HG03558 (cell line): ENCODE measurements at regions not wholly inside any gene's neighbourhood (a gene's known extent, or its start where the extent isn't known, plus 50 kb on each side); places are given as distances from the start of the nearest gene placed in this dataset.
"Not testable (repeated sequence)": the region's sequence is repeated elsewhere in the genome, so short reads cannot be mapped to it uniquely, and the experiment has no call there.

Experiments used
- ATAC-seq: cut with Tn5 transposase; IDR thresholded peaks from one replicate; pipeline ENCODE4 v1.9.1; 2021; ENCODE audit warnings: moderate number of reproducible peaks; ENCODE audit not compliant: unreplicated experiment; ENCODE audit errors: extremely low read depth

GRCh38 chr12:66768293-66768692 is 89.4 kb upstream of the GRIP1 start:
- ATAC-seq, result no peak

GRCh38 chr12:66774929-66775328 is 96.1 kb upstream of the GRIP1 start:
- ATAC-seq, result no peak

GRCh38 chr12:66775871-66776270 is 97.0 kb upstream of the GRIP1 start:
- ATAC-seq, result no peak

- ATAC-seq, result peak; percentile 86
Measured at GRCh38 chr12:66776974-66777373, 98.1 kb upstream of the GRIP1 start.

GRCh38 chr12:66779466-66779865 is 100.6 kb upstream of the GRIP1 start:
- no peak for ATAC-seq

- ATAC-seq, result no peak
Measured at GRCh38 chr12:66786531-66787308, 107.8 kb upstream of the GRIP1 start.

GRCh38 chr12:66799551-66799950 is 120.7 kb upstream of the GRIP1 start:
- ATAC-seq, result no peak

GRCh38 chr12:66800046-66800445 is 121.2 kb upstream of the GRIP1 start:
- ATAC-seq, result no peak

- ATAC-seq, result no peak
Measured at GRCh38 chr12:66803930-66804329, 125.1 kb upstream of the GRIP1 start.

- no peak for ATAC-seq
Measured at GRCh38 chr12:66804563-66804974, 125.7 kb upstream of the GRIP1 start.

GRCh38 chr12:66808606-66809005 is 129.7 kb upstream of the GRIP1 start:
- ATAC-seq, result no peak

- ATAC-seq, result no peak
Measured at GRCh38 chr12:66813137-66813892, 134.4 kb upstream of the GRIP1 start.

- no peak for ATAC-seq
Measured at GRCh38 chr12:66819587-66819986, 140.7 kb upstream of the GRIP1 start.

GRCh38 chr12:66822961-66823360 is 144.1 kb upstream of the GRIP1 start:
- no peak for ATAC-seq

- no peak for ATAC-seq
Measured at GRCh38 chr12:66823857-66824570, 145.1 kb upstream of the GRIP1 start.

- not testable (repeated sequence) for ATAC-seq
Measured at GRCh38 chr12:66825921-66826320, 147.0 kb upstream of the GRIP1 start.

- no peak for ATAC-seq
Measured at GRCh38 chr12:66829660-66830325, 150.9 kb upstream of the GRIP1 start.

- ATAC-seq, result no peak
Measured at GRCh38 chr12:66831495-66831894, 152.6 kb upstream of the GRIP1 start.

GRCh38 chr12:66832997-66833396 is 154.1 kb upstream of the GRIP1 start:
- no peak for ATAC-seq

GRCh38 chr12:66836623-66837310 is 157.9 kb upstream of the GRIP1 start:
- ATAC-seq, result no peak
